ENCODE measurements at regions not wholly inside any gene's neighbourhood (a gene's known extent, or its start where the extent isn't known, plus 50 kb on each side); places are given as distances from the start of the nearest gene placed in this dataset.

DNA sequence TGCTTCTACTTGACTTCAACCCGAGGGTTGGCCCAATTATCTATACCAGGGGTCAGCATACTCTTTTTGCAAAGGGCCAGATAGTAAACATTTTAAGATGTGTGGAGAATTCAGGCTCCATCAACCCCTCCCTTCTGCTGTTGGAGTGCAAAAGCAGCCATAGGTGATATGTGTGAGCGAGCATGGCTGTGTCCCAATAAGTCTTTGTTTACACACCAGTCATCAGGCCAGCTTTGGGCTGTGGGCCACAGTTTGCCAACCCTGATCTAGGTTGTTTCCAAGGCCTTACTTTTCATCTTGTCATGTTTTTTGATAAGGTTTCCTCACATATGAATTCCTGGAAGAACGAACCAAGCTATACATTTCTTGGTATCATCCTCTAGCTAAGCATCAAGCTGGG is 136.9 kb upstream of the VIPR2 start:
- TF ChIP-seq EZH2 (IDR thresholded peaks at IDR 0.05; ENCODE audit: low read depth, unreplicated experiment) (no peak), CREB1 (CRISPR knock-in tag; IDR thresholded peaks at IDR 0.05; ENCODE audit: low read depth) (no peak), EZH2phosphoT487 (IDR thresholded peaks at IDR 0.05; ENCODE audit: unreplicated experiment) (no peak), POLR2AphosphoS5 (IDR thresholded peaks at IDR 0.05; ENCODE audit: low read depth) (no peak), JUNB (IDR thresholded peaks at IDR 0.05; ENCODE audit: unreplicated experiment) (no peak), STAT1 (IDR thresholded peaks at IDR 0.05; ENCODE audit: unreplicated experiment) (no peak), ZNF114 (CRISPR knock-in tag; IDR thresholded peaks at IDR 0.05) (no peak)
- TF ChIP-seq, protein P1, sequence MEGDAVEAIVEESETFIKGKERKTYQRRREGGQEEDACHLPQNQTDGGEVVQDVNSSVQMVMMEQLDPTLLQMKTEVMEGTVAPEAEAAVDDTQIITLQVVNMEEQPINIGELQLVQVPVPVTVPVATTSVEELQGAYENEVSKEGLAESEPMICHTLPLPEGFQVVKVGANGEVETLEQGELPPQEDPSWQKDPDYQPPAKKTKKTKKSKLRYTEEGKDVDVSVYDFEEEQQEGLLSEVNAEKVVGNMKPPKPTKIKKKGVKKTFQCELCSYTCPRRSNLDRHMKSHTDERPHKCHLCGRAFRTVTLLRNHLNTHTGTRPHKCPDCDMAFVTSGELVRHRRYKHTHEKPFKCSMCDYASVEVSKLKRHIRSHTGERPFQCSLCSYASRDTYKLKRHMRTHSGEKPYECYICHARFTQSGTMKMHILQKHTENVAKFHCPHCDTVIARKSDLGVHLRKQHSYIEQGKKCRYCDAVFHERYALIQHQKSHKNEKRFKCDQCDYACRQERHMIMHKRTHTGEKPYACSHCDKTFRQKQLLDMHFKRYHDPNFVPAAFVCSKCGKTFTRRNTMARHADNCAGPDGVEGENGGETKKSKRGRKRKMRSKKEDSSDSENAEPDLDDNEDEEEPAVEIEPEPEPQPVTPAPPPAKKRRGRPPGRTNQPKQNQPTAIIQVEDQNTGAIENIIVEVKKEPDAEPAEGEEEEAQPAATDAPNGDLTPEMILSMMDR (conservative IDR thresholded peaks at IDR 0.05; ENCODE audit: low read depth in 2 of 2): no peak
- TF ChIP-seq, protein P2, sequence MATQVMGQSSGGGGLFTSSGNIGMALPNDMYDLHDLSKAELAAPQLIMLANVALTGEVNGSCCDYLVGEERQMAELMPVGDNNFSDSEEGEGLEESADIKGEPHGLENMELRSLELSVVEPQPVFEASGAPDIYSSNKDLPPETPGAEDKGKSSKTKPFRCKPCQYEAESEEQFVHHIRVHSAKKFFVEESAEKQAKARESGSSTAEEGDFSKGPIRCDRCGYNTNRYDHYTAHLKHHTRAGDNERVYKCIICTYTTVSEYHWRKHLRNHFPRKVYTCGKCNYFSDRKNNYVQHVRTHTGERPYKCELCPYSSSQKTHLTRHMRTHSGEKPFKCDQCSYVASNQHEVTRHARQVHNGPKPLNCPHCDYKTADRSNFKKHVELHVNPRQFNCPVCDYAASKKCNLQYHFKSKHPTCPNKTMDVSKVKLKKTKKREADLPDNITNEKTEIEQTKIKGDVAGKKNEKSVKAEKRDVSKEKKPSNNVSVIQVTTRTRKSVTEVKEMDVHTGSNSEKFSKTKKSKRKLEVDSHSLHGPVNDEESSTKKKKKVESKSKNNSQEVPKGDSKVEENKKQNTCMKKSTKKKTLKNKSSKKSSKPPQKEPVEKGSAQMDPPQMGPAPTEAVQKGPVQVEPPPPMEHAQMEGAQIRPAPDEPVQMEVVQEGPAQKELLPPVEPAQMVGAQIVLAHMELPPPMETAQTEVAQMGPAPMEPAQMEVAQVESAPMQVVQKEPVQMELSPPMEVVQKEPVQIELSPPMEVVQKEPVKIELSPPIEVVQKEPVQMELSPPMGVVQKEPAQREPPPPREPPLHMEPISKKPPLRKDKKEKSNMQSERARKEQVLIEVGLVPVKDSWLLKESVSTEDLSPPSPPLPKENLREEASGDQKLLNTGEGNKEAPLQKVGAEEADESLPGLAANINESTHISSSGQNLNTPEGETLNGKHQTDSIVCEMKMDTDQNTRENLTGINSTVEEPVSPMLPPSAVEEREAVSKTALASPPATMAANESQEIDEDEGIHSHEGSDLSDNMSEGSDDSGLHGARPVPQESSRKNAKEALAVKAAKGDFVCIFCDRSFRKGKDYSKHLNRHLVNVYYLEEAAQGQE (IDR thresholded peaks at IDR 0.05; ENCODE audit: unreplicated experiment): no peak
- TF ChIP-seq, protein P3, sequence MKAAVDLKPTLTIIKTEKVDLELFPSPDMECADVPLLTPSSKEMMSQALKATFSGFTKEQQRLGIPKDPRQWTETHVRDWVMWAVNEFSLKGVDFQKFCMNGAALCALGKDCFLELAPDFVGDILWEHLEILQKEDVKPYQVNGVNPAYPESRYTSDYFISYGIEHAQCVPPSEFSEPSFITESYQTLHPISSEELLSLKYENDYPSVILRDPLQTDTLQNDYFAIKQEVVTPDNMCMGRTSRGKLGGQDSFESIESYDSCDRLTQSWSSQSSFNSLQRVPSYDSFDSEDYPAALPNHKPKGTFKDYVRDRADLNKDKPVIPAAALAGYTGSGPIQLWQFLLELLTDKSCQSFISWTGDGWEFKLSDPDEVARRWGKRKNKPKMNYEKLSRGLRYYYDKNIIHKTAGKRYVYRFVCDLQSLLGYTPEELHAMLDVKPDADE (IDR thresholded peaks at IDR 0.05): no peak

Measured in GM23338 (cell line).